Type B pancreatic cell (in vitro differentiated cells): ENCODE measurements at regions not wholly inside any gene's neighbourhood (a gene's known extent, or its start where the extent isn't known, plus 50 kb on each side); places are given as distances from the start of the nearest gene placed in this dataset.

Experiments
- DNase-seq: peaks from one replicate; pipeline ENCODE4 v3.0.0; 2021; ENCODE audit warnings: mixed read lengths; ENCODE audit not compliant: unreplicated experiment; ENCODE audit errors: extremely low spot score
- H3K27ac Mint-ChIP-seq: 2 replicates; pipeline ENCODE4 v1.8.0; 2021; ENCODE audit warnings: mild to moderate bottlenecking, mixed read lengths
- H3K27me3 Mint-ChIP-seq: 2 replicates; pipeline ENCODE4 v1.8.0; 2021; ENCODE audit warnings: mixed read lengths
- H3K36me3 Mint-ChIP-seq: 2 replicates; pipeline ENCODE4 v1.8.0; 2021; ENCODE audit warnings: mixed read lengths
- H3K4me1 Mint-ChIP-seq: one replicate; pipeline ENCODE4 v1.8.0; 2021; ENCODE audit warnings: mixed read lengths; ENCODE audit not compliant: unreplicated experiment
- H3K4me3 Mint-ChIP-seq: 2 replicates; pipeline ENCODE4 v1.8.0; 2021; ENCODE audit warnings: mild to moderate bottlenecking, mixed read lengths
- H3K9me3 Mint-ChIP-seq: 2 replicates; pipeline ENCODE4 v1.8.0; 2021; ENCODE audit warnings: mixed read lengths
- TF ChIP-seq, protein P1 (sequence below): fragments of 200-600 bp; sonication (generic); conservative IDR thresholded peaks from 2 replicates; pipeline ENCODE4 v1.5.0; 2021; ENCODE audit warnings: antibody characterized with exemption, mild to moderate bottlenecking

GRCh38 chr18:53772293-53772692, 452.2 kb downstream of the MBD2 start:
- Mint-ChIP-seq H3K36me3 (no peaks in the 10 kb centered on the region), H3K9me3 (peaks cover 7% of the 10 kb centered on the region), H3K4me1 (no peaks in the 10 kb centered on the region), H3K27ac (no peak overlapping the region), H3K27me3 (no peaks in the 10 kb centered on the region), H3K4me3 (no peak overlapping the region)
- no peak for DNase-seq
- TF ChIP-seq, protein P1, sequence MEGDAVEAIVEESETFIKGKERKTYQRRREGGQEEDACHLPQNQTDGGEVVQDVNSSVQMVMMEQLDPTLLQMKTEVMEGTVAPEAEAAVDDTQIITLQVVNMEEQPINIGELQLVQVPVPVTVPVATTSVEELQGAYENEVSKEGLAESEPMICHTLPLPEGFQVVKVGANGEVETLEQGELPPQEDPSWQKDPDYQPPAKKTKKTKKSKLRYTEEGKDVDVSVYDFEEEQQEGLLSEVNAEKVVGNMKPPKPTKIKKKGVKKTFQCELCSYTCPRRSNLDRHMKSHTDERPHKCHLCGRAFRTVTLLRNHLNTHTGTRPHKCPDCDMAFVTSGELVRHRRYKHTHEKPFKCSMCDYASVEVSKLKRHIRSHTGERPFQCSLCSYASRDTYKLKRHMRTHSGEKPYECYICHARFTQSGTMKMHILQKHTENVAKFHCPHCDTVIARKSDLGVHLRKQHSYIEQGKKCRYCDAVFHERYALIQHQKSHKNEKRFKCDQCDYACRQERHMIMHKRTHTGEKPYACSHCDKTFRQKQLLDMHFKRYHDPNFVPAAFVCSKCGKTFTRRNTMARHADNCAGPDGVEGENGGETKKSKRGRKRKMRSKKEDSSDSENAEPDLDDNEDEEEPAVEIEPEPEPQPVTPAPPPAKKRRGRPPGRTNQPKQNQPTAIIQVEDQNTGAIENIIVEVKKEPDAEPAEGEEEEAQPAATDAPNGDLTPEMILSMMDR: no peak

- Mint-ChIP-seq H3K27me3 (no peaks in the 10 kb centered on the region), H3K9me3 (peaks cover 12% of the 10 kb centered on the region)
- TF ChIP-seq, protein P1: no peak
Measured at GRCh38 chr18:53771664-53772063, 452.8 kb downstream of the MBD2 start.

DNA sequence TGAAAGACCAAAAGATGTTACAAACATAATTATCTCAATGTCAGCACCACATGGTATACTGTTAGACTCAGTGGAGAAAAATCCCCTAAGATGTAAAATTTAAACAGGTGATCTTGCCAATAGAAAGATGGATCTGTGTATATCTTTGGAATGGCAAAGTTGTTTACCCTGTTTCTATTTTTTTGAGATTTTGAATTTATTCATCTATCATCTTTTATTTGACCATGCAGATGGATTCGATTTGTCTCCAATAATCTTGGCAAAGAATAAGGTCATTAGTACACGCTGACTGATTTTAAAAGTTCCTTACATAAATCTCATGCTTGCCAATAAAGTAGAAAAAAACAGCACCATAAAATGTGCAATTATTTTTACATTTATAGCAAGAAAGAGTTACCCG, 459.3 kb downstream of the MBD2 start:
- peaks cover 15% of the 10 kb centered on the region for H3K9me3 Mint-ChIP-seq
- no peak for DNase-seq
- H3K36me3 Mint-ChIP-seq: no peaks in the 10 kb centered on the region
- H3K4me3 Mint-ChIP-seq: no peak overlapping the region
- TF ChIP-seq, protein P1: no peak
- no peak overlapping the region for H3K27ac Mint-ChIP-seq
- H3K27me3 Mint-ChIP-seq: no peaks in the 10 kb centered on the region
- H3K4me1 Mint-ChIP-seq: no peaks in the 10 kb centered on the region

More at GRCh38 chr18:53771664-53772063, 452.8 kb downstream of the MBD2 start:
- H3K4me1 Mint-ChIP-seq: no peaks in the 10 kb centered on the region
- no peak overlapping the region for H3K4me3 Mint-ChIP-seq
- H3K27ac Mint-ChIP-seq: no peak overlapping the region
- no peak for DNase-seq
- no peaks in the 10 kb centered on the region for H3K36me3 Mint-ChIP-seq

DNA sequence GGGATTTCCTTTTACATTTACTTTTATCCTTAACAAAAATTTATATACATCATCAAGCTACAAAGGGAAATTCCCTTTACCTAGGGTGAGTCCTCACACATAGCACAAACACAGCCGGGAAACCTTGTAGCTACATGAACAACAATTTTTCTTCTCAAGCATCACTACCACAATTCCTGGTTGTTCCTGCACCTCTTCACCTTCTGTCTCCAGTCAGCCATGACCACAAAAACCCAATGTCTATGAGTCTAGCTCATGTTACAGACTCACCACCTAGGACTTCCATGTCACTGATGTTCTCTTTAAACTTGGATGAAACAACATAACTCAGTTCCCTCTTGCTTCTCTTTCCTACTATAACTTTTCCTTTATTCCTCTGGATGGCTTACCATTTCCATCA, 460.4 kb downstream of the MBD2 start:
- Mint-ChIP-seq H3K27me3 (no peaks in the 10 kb centered on the region), H3K27ac (no peak overlapping the region), H3K9me3 (peaks cover 15% of the 10 kb centered on the region), H3K36me3 (no peaks in the 10 kb centered on the region), H3K4me1 (no peaks in the 10 kb centered on the region), H3K4me3 (no peak overlapping the region)
- TF ChIP-seq, protein P1: no peak
- DNase-seq: no peak

GRCh38 chr18:53757328-53757727, 467.1 kb downstream of the MBD2 start:
- Mint-ChIP-seq H3K27me3 (no peaks in the 10 kb centered on the region), H3K36me3 (no peaks in the 10 kb centered on the region), H3K27ac (no peak overlapping the region), H3K9me3 (peaks cover 4% of the 10 kb centered on the region), H3K4me3 (no peak overlapping the region), H3K4me1 (peaks cover 15% of the 10 kb centered on the region)
- TF ChIP-seq, protein P1: no peak
- no peak for DNase-seq

- peaks cover 15% of the 10 kb centered on the region for H3K4me1 Mint-ChIP-seq
- H3K27ac Mint-ChIP-seq: no peak overlapping the region
- TF ChIP-seq, protein P1: no peak
- DNase-seq: no peak
- H3K9me3 Mint-ChIP-seq: peaks cover 2% of the 10 kb centered on the region
- H3K36me3 Mint-ChIP-seq: no peaks in the 10 kb centered on the region
- H3K27me3 Mint-ChIP-seq: no peaks in the 10 kb centered on the region
- H3K4me3 Mint-ChIP-seq: no peak overlapping the region
Measured at GRCh38 chr18:53756610-53756972, 467.9 kb downstream of the MBD2 start.
